ENCODE measurements at regions not wholly inside any gene's neighbourhood (a gene's known extent, or its start where the extent isn't known, plus 50 kb on each side); places are given as distances from the start of the nearest gene placed in this dataset.

DNA sequence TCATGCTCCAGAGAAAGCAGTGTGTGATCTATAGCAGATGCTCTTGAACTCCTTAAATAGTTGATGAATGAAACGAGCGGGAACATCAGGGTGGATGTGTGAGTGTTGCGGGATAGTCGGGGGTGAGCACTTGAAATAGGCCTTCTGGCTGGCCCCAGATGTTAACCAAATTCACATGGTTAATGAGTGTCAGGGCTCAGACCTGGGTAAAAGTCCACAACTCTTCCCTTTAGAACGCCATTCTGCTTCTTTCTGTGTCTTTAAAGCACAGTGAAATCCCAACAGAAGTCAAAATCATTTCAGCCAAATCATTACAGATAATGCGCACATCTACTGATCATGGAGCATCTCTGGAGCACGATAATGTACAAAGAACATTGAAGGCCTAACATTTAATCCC, 249.4 kb upstream of the BOD1L1 start:
- DNase-seq (ENCODE audit: extremely low spot score in 2 of 2): no peak
- no peaks in the 10 kb centered on the region for H3K36me3 ChIP-seq
- intact Hi-C loops (cut with DNase I): no loop called here

GRCh38 chr4:13877626-13878025, 250.1 kb upstream of the BOD1L1 start:
- Histone ChIP-seq H3K4me1 (no peaks in the 10 kb centered on the region), H3K4me3 (no peak overlapping the region), H3K27me3 (no peaks in the 10 kb centered on the region), H3K36me3 (no peaks in the 10 kb centered on the region), H3K27ac (no peak overlapping the region), H3K9me3 (no peaks in the 10 kb centered on the region)
- intact Hi-C loops (cut with DNase I): no loop called here
- TF ChIP-seq POLR2A (IDR thresholded peaks at IDR 0.05) (no peak), POLR2AphosphoS5 (IDR thresholded peaks at IDR 0.05; ENCODE audit: insufficient read depth in 1 of 2, low read depth in 1 of 2) (no peak)
- TF ChIP-seq, protein P1, sequence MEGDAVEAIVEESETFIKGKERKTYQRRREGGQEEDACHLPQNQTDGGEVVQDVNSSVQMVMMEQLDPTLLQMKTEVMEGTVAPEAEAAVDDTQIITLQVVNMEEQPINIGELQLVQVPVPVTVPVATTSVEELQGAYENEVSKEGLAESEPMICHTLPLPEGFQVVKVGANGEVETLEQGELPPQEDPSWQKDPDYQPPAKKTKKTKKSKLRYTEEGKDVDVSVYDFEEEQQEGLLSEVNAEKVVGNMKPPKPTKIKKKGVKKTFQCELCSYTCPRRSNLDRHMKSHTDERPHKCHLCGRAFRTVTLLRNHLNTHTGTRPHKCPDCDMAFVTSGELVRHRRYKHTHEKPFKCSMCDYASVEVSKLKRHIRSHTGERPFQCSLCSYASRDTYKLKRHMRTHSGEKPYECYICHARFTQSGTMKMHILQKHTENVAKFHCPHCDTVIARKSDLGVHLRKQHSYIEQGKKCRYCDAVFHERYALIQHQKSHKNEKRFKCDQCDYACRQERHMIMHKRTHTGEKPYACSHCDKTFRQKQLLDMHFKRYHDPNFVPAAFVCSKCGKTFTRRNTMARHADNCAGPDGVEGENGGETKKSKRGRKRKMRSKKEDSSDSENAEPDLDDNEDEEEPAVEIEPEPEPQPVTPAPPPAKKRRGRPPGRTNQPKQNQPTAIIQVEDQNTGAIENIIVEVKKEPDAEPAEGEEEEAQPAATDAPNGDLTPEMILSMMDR (IDR thresholded peaks at IDR 0.05): no peak
- no peak for DNase-seq (ENCODE audit: extremely low spot score in 2 of 2)

More for the DNA sequence above, 249.4 kb upstream of the BOD1L1 start:
- Histone ChIP-seq H3K4me3 (no peak overlapping the region), H3K9me3 (no peaks in the 10 kb centered on the region), H3K27me3 (no peaks in the 10 kb centered on the region), H3K27ac (no peak overlapping the region), H3K4me1 (no peaks in the 10 kb centered on the region)
- TF ChIP-seq POLR2AphosphoS5 (IDR thresholded peaks at IDR 0.05; ENCODE audit: insufficient read depth in 1 of 2, low read depth in 1 of 2) (no peak), POLR2A (IDR thresholded peaks at IDR 0.05) (no peak)
- TF ChIP-seq, protein P1 (IDR thresholded peaks at IDR 0.05): no peak

DNA sequence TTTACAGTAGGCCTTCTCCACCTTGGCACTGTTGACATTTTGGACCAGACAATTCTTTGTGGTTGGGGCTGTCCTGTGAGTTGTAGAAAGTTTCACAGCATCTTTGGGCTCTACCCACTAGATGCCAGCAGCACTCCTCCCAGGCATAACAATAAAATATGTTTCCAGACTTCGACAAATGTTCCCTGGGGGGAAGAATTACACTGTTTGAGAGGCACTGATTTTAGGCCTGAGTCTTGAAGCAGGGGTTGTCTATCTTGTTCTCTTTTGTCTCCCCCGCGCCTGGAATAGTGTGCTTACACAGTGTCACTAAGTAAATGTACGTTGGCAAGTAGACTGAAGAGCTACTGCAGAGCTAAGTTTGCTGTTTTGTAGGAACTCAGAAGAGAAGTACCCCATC, 254.4 kb upstream of the BOD1L1 start:
- intact Hi-C loops (cut with DNase I): no loop called here
- no peaks in the 10 kb centered on the region for H3K4me1 ChIP-seq
- H3K4me3 ChIP-seq: no peak overlapping the region
- H3K27me3 ChIP-seq: no peaks in the 10 kb centered on the region
- no peak overlapping the region for H3K27ac ChIP-seq
- TF ChIP-seq POLR2AphosphoS5 (IDR thresholded peaks at IDR 0.05; ENCODE audit: insufficient read depth in 1 of 2, low read depth in 1 of 2): no peak
- TF ChIP-seq, protein P1 (IDR thresholded peaks at IDR 0.05): no peak
- no peaks in the 10 kb centered on the region for H3K36me3 ChIP-seq
- H3K9me3 ChIP-seq: no peaks in the 10 kb centered on the region
- no peak for DNase-seq (ENCODE audit: extremely low spot score in 2 of 2)

DNA sequence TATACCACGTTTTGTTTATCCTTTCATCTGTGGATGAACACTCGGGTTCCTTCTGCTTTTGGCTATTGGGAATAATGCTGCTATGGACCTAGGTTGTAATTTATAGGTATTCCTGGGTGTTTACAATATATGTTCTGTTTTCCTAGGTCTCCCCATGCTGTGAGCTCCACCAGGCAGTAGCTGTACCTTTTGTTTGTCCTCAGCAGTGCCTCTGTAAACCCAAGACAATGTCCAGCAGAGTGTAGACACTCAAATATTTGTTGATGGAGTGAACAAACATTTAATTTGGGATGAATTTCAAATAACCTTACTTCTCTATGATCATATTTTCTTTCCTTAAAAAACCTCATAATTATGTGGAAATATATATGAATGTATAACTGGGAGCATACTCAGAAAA, 259.5 kb upstream of the BOD1L1 start:
- Histone ChIP-seq H3K4me1 (peaks cover 5% of the 10 kb centered on the region), H3K9me3 (no peaks in the 10 kb centered on the region), H3K4me3 (no peak overlapping the region), H3K36me3 (no peaks in the 10 kb centered on the region), H3K27ac (no peak overlapping the region), H3K27me3 (no peaks in the 10 kb centered on the region)
- TF ChIP-seq POLR2A (IDR thresholded peaks at IDR 0.05): no peak
- no peak for TF ChIP-seq POLR2AphosphoS5 (IDR thresholded peaks at IDR 0.05; ENCODE audit: insufficient read depth in 1 of 2, low read depth in 1 of 2)
- TF ChIP-seq, protein P1 (IDR thresholded peaks at IDR 0.05): no peak
- no peak for DNase-seq (ENCODE audit: extremely low spot score in 2 of 2)
- intact Hi-C loops (cut with DNase I): no loop called here

GRCh38 chr4:13888112-13888511, 260.6 kb upstream of the BOD1L1 start:
- no peak overlapping the region for H3K27ac ChIP-seq
- H3K36me3 ChIP-seq: no peaks in the 10 kb centered on the region
- intact Hi-C loops (cut with DNase I): no loop called here
- no peak for DNase-seq (ENCODE audit: extremely low spot score in 2 of 2)
- H3K9me3 ChIP-seq: no peaks in the 10 kb centered on the region
- H3K27me3 ChIP-seq: no peaks in the 10 kb centered on the region
- H3K4me1 ChIP-seq: peaks cover 7% of the 10 kb centered on the region
- TF ChIP-seq POLR2AphosphoS5 (IDR thresholded peaks at IDR 0.05; ENCODE audit: insufficient read depth in 1 of 2, low read depth in 1 of 2) (no peak), POLR2A (IDR thresholded peaks at IDR 0.05) (no peak)
- TF ChIP-seq, protein P1 (IDR thresholded peaks at IDR 0.05): no peak
- no peak overlapping the region for H3K4me3 ChIP-seq

All from vagina (tissue), 2 donors.